CD4-positive, alpha-beta T cell (primary cell): ENCODE measurements at regions not wholly inside any gene's neighbourhood (a gene's known extent, or its start where the extent isn't known, plus 50 kb on each side); places are given as distances from the start of the nearest gene placed in this dataset.

Source experiments
- ATAC-seq: fragments of 200-7000 bp; cut with Tn5 transposase; one replicate; pipeline ENCODE4 v1.10.0; 2022; ENCODE audit warnings: mild to moderate bottlenecking; ENCODE audit not compliant: poor library complexity
- CTCF ChIA-PET: fragments of 350-600 bp; sonication (Branson Sonifier 250); formaldehyde crosslinking; loops from one replicate; lab custom pipeline; 2021; ENCODE audit warnings: antibody characterized with exemption, inconsistent platforms; lab: Charles Lee
- POLR2A ChIA-PET: fragments of 350-600 bp; sonication (Branson Sonifier 250); formaldehyde crosslinking; loops from one replicate; lab custom pipeline; 2021; ENCODE audit warnings: antibody characterized with exemption, inconsistent platforms; lab: Charles Lee
- DNase-seq, 14 experiments: peaks; one replicate each; pipeline ENCODE4 v3.0.0-alpha.2; 2013 to 2020; ENCODE audit warnings: mixed read lengths in 2 of 14
- H3K27ac ChIP-seq, 2 donors: one replicate each; pipeline versions ENCODE4 v1.5.1 to v1.7.0; 2013; ENCODE audit warnings: low read length in 2 of 2, low read depth in 1 of 2, mild to moderate bottlenecking in 1 of 2
- H3K27me3 ChIP-seq, 2 experiments: 1 replicate in 1 of 2; 2 replicates in 1 of 2; pipeline versions ENCODE4 v1.6.1 to v1.7.0; 2013; ENCODE audit warnings: low read length in 2 of 2, control low read depth in 1 of 2, mild to moderate bottlenecking in 1 of 2, moderate library complexity in 1 of 2; ENCODE audit not compliant: insufficient read depth in 2 of 2, control insufficient read depth in 1 of 2
- H3K36me3 ChIP-seq: one replicate; pipeline ENCODE4 v1.6.1; 2013; ENCODE audit warnings: low read length, control low read depth; ENCODE audit not compliant: insufficient read depth
- H3K4me1 ChIP-seq: one replicate; pipeline ENCODE4 v1.6.1; 2013; ENCODE audit warnings: low read length, control low read depth; ENCODE audit not compliant: insufficient read depth
- H3K4me3 ChIP-seq: one replicate; pipeline ENCODE4 v1.5.1; 2013; ENCODE audit warnings: mild to moderate bottlenecking, low read length, moderate library complexity
- H3K9me3 ChIP-seq, 2 experiments: 1 replicate in 1 of 2; 2 replicates in 1 of 2; pipeline versions ENCODE4 v1.6.1 to v1.7.0; 2013; ENCODE audit warnings: low read length in 2 of 2, mild to moderate bottlenecking in 2 of 2, control low read depth in 1 of 2, moderate library complexity in 1 of 2; ENCODE audit not compliant: control insufficient read depth in 1 of 2, insufficient read depth in 1 of 2
- H3K27ac Mint-ChIP-seq: one replicate; pipeline ENCODE4 v1.8.0; 2020; ENCODE audit warnings: mixed read lengths
- H3K27me3 Mint-ChIP-seq: one replicate; pipeline ENCODE4 v1.8.0; 2021; ENCODE audit warnings: mixed read lengths
- H3K36me3 Mint-ChIP-seq: one replicate; pipeline ENCODE4 v1.8.0; 2021; ENCODE audit warnings: low read depth, mixed read lengths
- H3K4me1 Mint-ChIP-seq: one replicate; pipeline ENCODE4 v1.8.0; 2021; ENCODE audit warnings: low read depth, mixed read lengths
- H3K4me3 Mint-ChIP-seq: one replicate; pipeline ENCODE4 v1.8.0; 2020; ENCODE audit warnings: mild to moderate bottlenecking, mixed read lengths
- H3K9me3 Mint-ChIP-seq: one replicate; pipeline ENCODE4 v1.8.0; 2020; ENCODE audit warnings: mixed read lengths
- CTCF ChIP-seq: fragments of 200-600 bp; IDR thresholded peaks from one replicate; pipeline ENCODE4 v1.8.0; 2022; ENCODE audit warnings: antibody characterized with exemption, mild to moderate bottlenecking
- intact Hi-C, 2 experiments: fragments of 100-400 bp; cut with DNase I in 1 of 2; cut with micrococcal nuclease in 1 of 2; formaldehyde crosslinking; loops; one replicate each; pipeline versions ENCODE4 v1.15.1 to v1.9.0; 2023 to 2025; cut with DNase I, micrococcal nuclease

DNA sequence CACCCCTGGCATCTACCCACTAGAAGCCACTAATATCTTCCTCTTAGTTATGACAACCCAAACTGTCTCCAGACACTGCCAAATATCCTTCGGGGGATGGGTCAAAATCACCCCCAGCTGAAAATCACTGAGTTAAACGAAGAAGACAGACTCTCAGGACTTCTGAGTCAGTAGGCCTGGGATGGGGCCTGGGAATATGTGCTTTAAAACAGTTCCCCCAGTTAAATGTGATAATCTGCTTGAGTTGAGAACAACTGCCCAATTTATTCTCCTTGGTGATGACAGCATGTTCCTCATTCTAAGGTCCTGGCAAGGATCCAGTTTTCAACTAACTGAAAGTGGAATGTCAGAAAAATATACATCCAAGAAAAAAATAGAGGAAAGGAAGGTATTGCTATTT, 52.4 kb downstream of the CBLL2 start:
- Mint-ChIP-seq H3K4me1 (no peaks in the 10 kb centered on the region), H3K27me3 (no peaks in the 10 kb centered on the region), H3K9me3 (peaks cover 3% of the 10 kb centered on the region), H3K36me3 (no peaks in the 10 kb centered on the region), H3K27ac (no peak overlapping the region), H3K4me3 (no peak overlapping the region)
- Histone ChIP-seq H3K4me3 (no peak overlapping the region), H3K4me1 (no peaks in the 10 kb centered on the region), H3K36me3 (no peaks in the 10 kb centered on the region), H3K27ac (no peak overlapping the region), H3K9me3 (no peaks in the 10 kb centered on the region), H3K27me3 (no peaks in the 10 kb centered on the region)
- no peak for DNase-seq
- ChIA-PET CTCF (no interaction called here), POLR2A (no interaction called here)
- intact Hi-C loops = no loop called here
- no peak for ATAC-seq
- TF ChIP-seq CTCF = no peak

DNA sequence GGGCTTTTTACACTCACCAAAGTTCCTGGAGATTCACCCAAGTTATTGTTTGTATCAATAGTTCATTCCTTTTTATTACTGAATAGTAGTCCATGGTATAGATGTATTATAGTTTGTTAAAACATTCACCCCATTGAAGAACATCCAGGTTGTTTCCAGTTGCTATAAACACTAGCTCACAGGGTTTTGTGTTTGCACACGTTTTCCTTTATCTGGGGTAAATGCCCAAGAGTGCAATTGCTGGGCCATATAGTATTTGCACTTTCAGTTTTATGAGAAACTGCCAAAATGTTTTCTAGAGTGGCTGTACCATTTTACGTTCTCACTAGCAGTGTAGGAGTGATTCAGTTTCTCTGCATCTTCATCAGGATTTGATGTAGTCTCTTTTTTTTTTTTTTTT, 57.1 kb downstream of the CBLL2 start:
- H3K36me3 ChIP-seq = no peaks in the 10 kb centered on the region
- no peaks in the 10 kb centered on the region for H3K36me3 Mint-ChIP-seq
- ChIA-PET POLR2A (no interaction called here), CTCF (no interaction called here)
- peaks cover 3% of the 10 kb centered on the region for H3K9me3 Mint-ChIP-seq
- TF ChIP-seq CTCF = no peak
- H3K9me3 ChIP-seq = no peaks in the 10 kb centered on the region
- H3K4me3 Mint-ChIP-seq = no peak overlapping the region
- intact Hi-C loops = no loop called here
- H3K27ac ChIP-seq = no peak overlapping the region
- no peaks in the 10 kb centered on the region for H3K27me3 Mint-ChIP-seq
- no peak overlapping the region for H3K4me3 ChIP-seq
- no peaks in the 10 kb centered on the region for H3K27me3 ChIP-seq
- DNase-seq (no peak), ATAC-seq (no peak)
- no peak overlapping the region for H3K27ac Mint-ChIP-seq
- H3K4me1 Mint-ChIP-seq = no peaks in the 10 kb centered on the region
- no peaks in the 10 kb centered on the region for H3K4me1 ChIP-seq

DNA sequence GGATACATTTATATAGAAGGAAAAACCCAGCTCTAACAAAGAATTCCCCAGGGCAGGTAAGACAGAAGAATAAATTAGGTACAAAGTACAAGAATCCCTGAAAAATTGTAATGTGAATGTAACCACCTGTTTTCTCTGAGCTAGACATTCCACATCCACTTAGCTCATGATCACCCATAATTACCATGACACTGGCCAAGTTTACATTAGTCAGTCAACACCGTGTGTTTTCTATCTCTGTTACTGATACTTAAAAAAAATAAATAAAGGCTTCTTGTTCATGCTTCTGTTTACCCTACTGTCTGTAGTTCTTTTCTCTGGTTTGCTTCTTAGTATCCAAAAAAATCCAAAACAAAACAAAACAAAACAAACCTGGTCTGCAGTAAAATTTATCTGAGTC, 66.0 kb downstream of the CBLL2 start:
- ChIA-PET CTCF (no interaction called here), POLR2A (no interaction called here)
- Mint-ChIP-seq H3K27ac (no peak overlapping the region), H3K4me1 (no peaks in the 10 kb centered on the region), H3K27me3 (no peaks in the 10 kb centered on the region), H3K4me3 (no peak overlapping the region), H3K36me3 (no peaks in the 10 kb centered on the region), H3K9me3 (no peaks in the 10 kb centered on the region)
- DNase-seq = no peak
- H3K9me3 ChIP-seq = no peaks in the 10 kb centered on the region
- H3K4me1 ChIP-seq = no peaks in the 10 kb centered on the region
- TF ChIP-seq CTCF = no peak
- H3K4me3 ChIP-seq = no peak overlapping the region
- H3K27ac ChIP-seq = no peak overlapping the region
- intact Hi-C loops = no loop called here
- H3K36me3 ChIP-seq = no peaks in the 10 kb centered on the region
- no peaks in the 10 kb centered on the region for H3K27me3 ChIP-seq
- ATAC-seq = no peak
